KMS-11 (cell line): ENCODE measurements at regions not wholly inside any gene's neighbourhood (a gene's known extent, or its start where the extent isn't known, plus 50 kb on each side); places are given as distances from the start of the nearest gene placed in this dataset.

Experiments used
- H2AFZ ChIP-seq: fragments of 200-600 bp; sonication (generic); 2 replicates; pipeline ENCODE4 v1.6.1; 2016; ENCODE audit warnings: antibody characterized with exemption, mixed run types, low read depth
- H3K27ac ChIP-seq: fragments of 200-600 bp; sonication (generic); 2 replicates; pipeline ENCODE4 v1.6.1; 2016; ENCODE audit warnings: mild to moderate bottlenecking, mixed run types
- H3K27me3 ChIP-seq: fragments of 200-600 bp; sonication (generic); 2 replicates; pipeline ENCODE4 v1.6.1; 2017; ENCODE audit warnings: mild to moderate bottlenecking, low read depth, mixed run types, moderate library complexity; ENCODE audit not compliant: insufficient read depth
- H3K36me3 ChIP-seq: fragments of 200-600 bp; sonication (generic); 2 replicates; pipeline ENCODE4 v1.6.1; 2017; ENCODE audit warnings: mild to moderate bottlenecking, mixed run types; ENCODE audit not compliant: insufficient read depth
- H3K4me1 ChIP-seq: fragments of 200-600 bp; sonication (generic); 2 replicates; pipeline ENCODE4 v1.6.1; 2016; ENCODE audit warnings: mild to moderate bottlenecking, low read depth, mixed run types; ENCODE audit not compliant: poor library complexity, severe bottlenecking
- H3K4me2 ChIP-seq: fragments of 200-600 bp; sonication (generic); 2 replicates; pipeline ENCODE4 v1.7.0; 2016; ENCODE audit warnings: mild to moderate bottlenecking, mixed run types
- H3K4me3 ChIP-seq: fragments of 200-600 bp; sonication (generic); IDR thresholded peaks from 2 replicates; pipeline ENCODE4 v1.6.1; 2017; ENCODE audit warnings: low read depth, low read length, mixed read lengths; ENCODE audit not compliant: insufficient read depth
- H3K79me2 ChIP-seq: fragments of 200-600 bp; sonication (generic); 2 replicates; pipeline ENCODE4 v1.6.1; 2016; ENCODE audit warnings: low read depth, mixed run types; ENCODE audit not compliant: insufficient read depth
- H3K9ac ChIP-seq: fragments of 200-600 bp; sonication (generic); 2 replicates; pipeline ENCODE4 v1.6.1; 2016; ENCODE audit warnings: mild to moderate bottlenecking, mixed run types
- H4K20me1 ChIP-seq: fragments of 200-600 bp; sonication (generic); 2 replicates; pipeline ENCODE4 v1.6.1; 2016; ENCODE audit warnings: mild to moderate bottlenecking, mixed run types; ENCODE audit not compliant: insufficient read depth
- TF ChIP-seq, protein P1 (sequence below): fragments of 200-600 bp; sonication (generic); conservative IDR thresholded peaks from 2 replicates; pipeline ENCODE4 v1.6.1; 2017; ENCODE audit warnings: low read depth, mild to moderate bottlenecking, antibody characterized with exemption, low read length, moderate library complexity, mixed read lengths

DNA sequence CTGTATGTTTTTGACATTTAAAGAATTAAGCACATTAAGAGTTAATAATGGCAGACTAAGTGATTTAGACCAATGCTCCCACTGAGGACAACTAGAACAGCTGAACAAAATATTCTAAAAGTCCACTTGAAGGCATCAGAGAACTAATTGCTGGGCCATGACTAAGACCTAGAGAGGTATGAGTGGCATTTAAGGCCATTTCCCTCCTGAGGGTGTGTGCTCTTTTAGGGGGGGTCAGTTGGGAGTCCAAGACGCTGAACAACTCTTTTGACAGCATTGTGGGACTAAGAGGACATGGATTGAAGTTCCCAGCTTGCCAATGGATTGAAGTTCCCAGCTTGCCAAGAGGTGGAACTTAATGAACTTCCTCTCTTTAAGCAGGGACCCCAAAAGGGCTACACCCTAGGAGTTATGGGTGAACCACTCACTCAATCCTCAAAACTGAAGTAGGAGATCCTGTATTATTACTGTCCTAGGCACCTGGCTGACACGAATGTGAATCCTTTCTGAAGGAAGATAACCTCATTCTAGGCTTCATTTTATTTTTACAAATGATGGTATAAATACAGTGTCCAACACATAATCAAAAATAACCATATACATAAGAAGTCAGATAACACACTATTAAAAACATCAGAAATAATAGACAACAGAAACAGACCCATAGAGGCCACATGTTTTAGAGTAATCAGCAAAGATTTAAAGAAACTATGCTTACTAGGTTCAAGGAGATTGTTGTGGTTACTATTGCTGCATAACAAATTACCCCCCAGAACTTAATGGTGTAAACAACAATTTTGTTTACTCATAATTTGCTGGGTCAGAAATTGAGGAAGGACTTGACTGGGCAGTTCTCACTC is 175.1 kb downstream of the VEGFA start:
- H3K36me3 ChIP-seq, result no peaks in the 10 kb centered on the region
- no peak overlapping the region for H2AFZ ChIP-seq
- H4K20me1 ChIP-seq, result no peaks in the 10 kb centered on the region
- H3K79me2 ChIP-seq, result no peaks in the 10 kb centered on the region
- no peak overlapping the region for H3K4me2 ChIP-seq
- no peaks in the 10 kb centered on the region for H3K4me1 ChIP-seq
- no peaks in the 10 kb centered on the region for H3K27me3 ChIP-seq
- TF ChIP-seq, protein P1, sequence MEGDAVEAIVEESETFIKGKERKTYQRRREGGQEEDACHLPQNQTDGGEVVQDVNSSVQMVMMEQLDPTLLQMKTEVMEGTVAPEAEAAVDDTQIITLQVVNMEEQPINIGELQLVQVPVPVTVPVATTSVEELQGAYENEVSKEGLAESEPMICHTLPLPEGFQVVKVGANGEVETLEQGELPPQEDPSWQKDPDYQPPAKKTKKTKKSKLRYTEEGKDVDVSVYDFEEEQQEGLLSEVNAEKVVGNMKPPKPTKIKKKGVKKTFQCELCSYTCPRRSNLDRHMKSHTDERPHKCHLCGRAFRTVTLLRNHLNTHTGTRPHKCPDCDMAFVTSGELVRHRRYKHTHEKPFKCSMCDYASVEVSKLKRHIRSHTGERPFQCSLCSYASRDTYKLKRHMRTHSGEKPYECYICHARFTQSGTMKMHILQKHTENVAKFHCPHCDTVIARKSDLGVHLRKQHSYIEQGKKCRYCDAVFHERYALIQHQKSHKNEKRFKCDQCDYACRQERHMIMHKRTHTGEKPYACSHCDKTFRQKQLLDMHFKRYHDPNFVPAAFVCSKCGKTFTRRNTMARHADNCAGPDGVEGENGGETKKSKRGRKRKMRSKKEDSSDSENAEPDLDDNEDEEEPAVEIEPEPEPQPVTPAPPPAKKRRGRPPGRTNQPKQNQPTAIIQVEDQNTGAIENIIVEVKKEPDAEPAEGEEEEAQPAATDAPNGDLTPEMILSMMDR, result no peak
- H3K9ac ChIP-seq, result no peak overlapping the region
- H3K4me3 ChIP-seq, result no peak overlapping the region
- no peak overlapping the region for H3K27ac ChIP-seq

DNA sequence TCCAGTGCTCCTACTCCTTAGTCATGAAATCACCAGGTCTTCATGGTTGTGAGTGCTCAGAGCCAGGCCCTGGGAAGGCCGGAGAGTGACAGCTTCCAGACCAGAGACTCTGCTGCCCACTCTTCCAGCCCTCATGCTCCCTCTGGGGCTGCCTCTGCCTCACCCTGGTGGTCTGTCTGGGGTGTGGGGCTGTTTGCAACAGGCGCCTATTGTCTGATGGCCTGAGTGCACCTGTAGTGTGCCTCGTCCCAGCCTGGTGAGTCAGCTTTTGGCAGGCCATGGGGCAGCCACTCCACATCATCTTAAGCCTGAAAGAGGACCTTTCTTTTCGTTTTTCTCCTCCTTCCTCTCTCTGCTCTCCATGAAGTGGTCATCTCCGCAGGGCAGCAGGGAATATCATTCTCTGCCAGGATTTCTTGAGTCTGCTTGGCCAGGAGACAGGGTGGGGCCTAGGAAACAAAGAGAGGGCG is 173.8 kb downstream of the VEGFA start:
- Histone ChIP-seq H3K4me2 (no peak overlapping the region), H3K27ac (no peak overlapping the region), H3K4me1 (no peaks in the 10 kb centered on the region), H4K20me1 (no peaks in the 10 kb centered on the region), H3K36me3 (no peaks in the 10 kb centered on the region), H3K4me3 (no peak overlapping the region), H3K79me2 (no peaks in the 10 kb centered on the region), H3K9ac (no peak overlapping the region), H2AFZ (no peak overlapping the region), H3K27me3 (no peaks in the 10 kb centered on the region)
- TF ChIP-seq, protein P1, result no peak

DNA sequence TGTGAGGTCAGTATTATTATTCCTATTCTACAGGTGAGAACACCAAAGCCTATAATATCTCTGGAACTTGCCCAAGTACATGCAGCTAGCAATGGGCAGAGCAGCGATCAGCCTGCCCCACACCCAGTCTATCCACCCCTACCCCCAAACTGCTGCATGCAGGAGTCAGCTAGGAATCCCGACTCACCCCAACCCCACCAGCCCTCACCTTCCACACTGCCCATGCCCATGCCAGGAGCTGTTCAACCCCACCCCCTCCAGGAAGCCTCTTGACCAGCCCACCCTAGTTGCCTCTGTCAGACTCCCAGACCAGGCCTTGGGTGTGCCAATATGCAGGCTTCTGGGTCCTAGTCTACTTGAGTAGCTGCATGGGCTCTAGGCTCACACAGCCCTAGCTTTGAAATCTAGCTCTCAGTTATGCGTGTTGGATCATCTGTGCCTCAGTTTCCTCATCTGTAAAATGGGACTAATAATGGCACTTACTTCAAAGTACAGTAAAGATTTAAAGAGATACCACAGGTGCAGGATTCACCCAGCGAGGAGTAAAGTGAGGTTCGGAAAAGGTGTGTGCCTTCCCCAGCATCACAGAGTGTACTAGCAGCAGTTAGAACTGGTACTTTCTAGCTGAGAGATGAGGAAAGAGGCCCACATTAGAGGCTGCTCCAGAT is 173.2 kb downstream of the VEGFA start:
- H4K20me1 ChIP-seq, result no peaks in the 10 kb centered on the region
- H3K4me2 ChIP-seq, result no peak overlapping the region
- H3K27ac ChIP-seq, result no peak overlapping the region
- H2AFZ ChIP-seq, result no peak overlapping the region
- H3K27me3 ChIP-seq, result no peaks in the 10 kb centered on the region
- no peaks in the 10 kb centered on the region for H3K79me2 ChIP-seq
- no peaks in the 10 kb centered on the region for H3K4me1 ChIP-seq
- H3K9ac ChIP-seq, result no peak overlapping the region
- H3K36me3 ChIP-seq, result no peaks in the 10 kb centered on the region
- TF ChIP-seq, protein P1, result no peak
- H3K4me3 ChIP-seq, result no peak overlapping the region

DNA sequence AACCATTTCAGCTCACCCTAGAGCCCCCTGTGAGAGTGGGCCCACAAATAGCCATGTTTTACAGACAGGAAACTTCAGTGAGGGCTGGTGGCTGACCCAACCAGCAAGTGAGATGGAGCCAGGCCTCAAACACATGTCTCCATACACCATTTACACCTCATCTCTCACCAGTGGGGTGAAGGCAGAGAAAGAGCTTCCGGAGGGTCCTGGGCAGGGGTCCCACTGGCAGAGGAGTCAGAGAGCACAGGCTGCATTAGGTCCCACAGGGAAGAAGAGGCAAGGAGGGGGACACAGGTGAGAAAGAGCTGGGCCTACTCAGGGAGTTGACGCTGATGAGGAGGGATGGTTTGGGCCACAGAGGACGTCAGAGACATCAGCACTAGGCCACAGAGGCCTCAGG is 172.6 kb downstream of the VEGFA start:
- Histone ChIP-seq H3K27me3 (no peaks in the 10 kb centered on the region), H4K20me1 (no peaks in the 10 kb centered on the region), H2AFZ (no peak overlapping the region), H3K4me1 (no peaks in the 10 kb centered on the region), H3K27ac (no peak overlapping the region), H3K9ac (no peak overlapping the region), H3K36me3 (no peaks in the 10 kb centered on the region), H3K79me2 (no peaks in the 10 kb centered on the region), H3K4me2 (no peak overlapping the region), H3K4me3 (no peak overlapping the region)
- TF ChIP-seq, protein P1, result no peak
